Sigmoid colon (tissue), 6 donors: ENCODE measurements at regions not wholly inside any gene's neighbourhood (a gene's known extent, or its start where the extent isn't known, plus 50 kb on each side); places are given as distances from the start of the nearest gene placed in this dataset.

ENCODE experiments used
- DNase-seq: peaks from one replicate; pipeline ENCODE4 v3.0.0-alpha.2; 2019
- H3K27ac ChIP-seq, 4 donors: fragments of 200-600 bp; sonication (generic); one replicate each; pipeline ENCODE4 v1.5.1; 2016 to 2019; ENCODE audit warnings: mild to moderate bottlenecking in 1 of 4
- H3K27me3 ChIP-seq, 3 donors: fragments of 200-600 bp; sonication (generic); one replicate each; pipeline ENCODE4 v1.5.1; 2019; ENCODE audit warnings: mild to moderate bottlenecking in 1 of 3
- H3K36me3 ChIP-seq, 4 donors: fragments of 200-600 bp; sonication (generic); one replicate each; pipeline ENCODE4 v1.5.1; 2016 to 2019
- H3K4me1 ChIP-seq, 4 donors: fragments of 200-600 bp; sonication (generic); one replicate each; pipeline ENCODE4 v1.5.1; 2017 to 2019
- H3K4me3 ChIP-seq, 4 donors: fragments of 200-600 bp; sonication (generic); one replicate each; pipeline ENCODE4 v1.5.1; 2017 to 2019; ENCODE audit warnings: mild to moderate bottlenecking in 2 of 4, moderate library complexity in 1 of 4
- H3K9me3 ChIP-seq, 4 donors: fragments of 200-600 bp in 3 of 4; sonication (generic) in 3 of 4; one replicate each; pipeline versions ENCODE4 v1.5.1 to v1.6.1; 2013 to 2019
- CTCF ChIP-seq, 4 experiments: fragments of 450-650 bp in 3 of 4; fragments of 200-600 bp in 1 of 4; IDR thresholded peaks; one replicate each; pipeline ENCODE4 v1.5.1; 2016 to 2019; ENCODE audit warnings: antibody characterized with exemption in 4 of 4, mild to moderate bottlenecking in 3 of 4, moderate library complexity in 2 of 4
- EP300 ChIP-seq, 4 donors: sonication (generic); formaldehyde crosslinking; IDR thresholded peaks; one replicate each; pipeline ENCODE4 v1.6.1; 2017; ENCODE audit warnings: antibody characterized with exemption in 4 of 4
- POLR2A ChIP-seq, 2 donors: fragments of 450-650 bp; IDR thresholded peaks; one replicate each; pipeline ENCODE4 v1.6.1; 2016; ENCODE audit warnings: antibody characterized with exemption in 2 of 2, mild to moderate bottlenecking in 2 of 2, moderate library complexity in 2 of 2
- POLR2AphosphoS5 ChIP-seq, 4 donors: sonication (generic); formaldehyde crosslinking; IDR thresholded peaks; one replicate each; pipeline ENCODE4 v1.6.1; 2017; ENCODE audit warnings: antibody characterized with exemption in 4 of 4
- WGBS, 2 donors: extraction: QIAGEN DNeasy Blood & Tissue Kit; methylation state at CpG; one replicate each; pipeline ENCODE4 v1.1.7; 2013; 5-methylcytosine and 5-hydroxymethylcytosine counted together
- intact Hi-C: fragments of 100-400 bp; cut with DNase I; formaldehyde crosslinking; loops from one replicate; pipeline ENCODE4 v1.15.1; 2023
- donor health status: healthy with polysubstance abuse.
- donor health status: healthy.

- H3K4me1 ChIP-seq = peaks cover 0 to 14% (median 10%) of the 10 kb centered on the region in 4 donors
- intact Hi-C loops = no loop called here
- no peaks in the 10 kb centered on the region for H3K36me3 ChIP-seq
- no peaks in the 10 kb centered on the region for H3K27me3 ChIP-seq
- no peak for TF ChIP-seq POLR2AphosphoS5 (IDR thresholded peaks at IDR 0.05)
- TF ChIP-seq EP300 (IDR thresholded peaks at IDR 0.05) = no peak
- no peak for TF ChIP-seq CTCF (IDR thresholded peaks at IDR 0.05)
- TF ChIP-seq POLR2A (IDR thresholded peaks at IDR 0.05) = no peak
- no peak overlapping the region for H3K4me3 ChIP-seq
- no peaks in the 10 kb centered on the region for H3K9me3 ChIP-seq
- WGBS, 2 donors = 53 to 81% methylated on average over 4 of the region's 4 CpGs
- no peak for DNase-seq
- H3K27ac ChIP-seq = no peak overlapping the region
Observed at GRCh38 chr6:17039266-17039665, 62.6 kb upstream of the STMND1 start.

GRCh38 chr6:17038316-17038715, 63.5 kb upstream of the STMND1 start:
- Histone ChIP-seq H3K4me1 (peaks cover 0 to 20% (median 12%) of the 10 kb centered on the region in 4 donors), H3K36me3 (no peaks in the 10 kb centered on the region), H3K27me3 (no peaks in the 10 kb centered on the region), H3K27ac (no peak overlapping the region), H3K9me3 (no peaks in the 10 kb centered on the region), H3K4me3 (no peak overlapping the region)
- intact Hi-C loops = no loop called here
- 77 to 87% methylated on average over 2 of the region's 2 CpGs for WGBS, 2 donors
- DNase-seq = no peak
- TF ChIP-seq CTCF (IDR thresholded peaks at IDR 0.05) (no peak), POLR2A (IDR thresholded peaks at IDR 0.05) (no peak), EP300 (IDR thresholded peaks at IDR 0.05) (no peak), POLR2AphosphoS5 (IDR thresholded peaks at IDR 0.05) (no peak)

- Histone ChIP-seq H3K4me1 (peaks cover 0 to 25% (median 14%) of the 10 kb centered on the region in 4 donors), H3K36me3 (no peaks in the 10 kb centered on the region), H3K27ac (no peak overlapping the region), H3K9me3 (no peaks in the 10 kb centered on the region), H3K4me3 (no peak overlapping the region), H3K27me3 (no peaks in the 10 kb centered on the region)
- 21 to 70% methylated on average over 5 of the region's 5 CpGs for WGBS, 2 donors
- TF ChIP-seq POLR2AphosphoS5 (IDR thresholded peaks at IDR 0.05) (no peak), POLR2A (IDR thresholded peaks at IDR 0.05) (no peak), EP300 (IDR thresholded peaks at IDR 0.05) (no peak), CTCF (IDR thresholded peaks at IDR 0.05) (no peak)
- intact Hi-C loops = no loop called here
- DNase-seq = no peak
Observed at GRCh38 chr6:17036065-17036393, 65.8 kb upstream of the STMND1 start.

GRCh38 chr6:17035257-17036064, 66.4 kb upstream of the STMND1 start:
- Histone ChIP-seq H3K4me3 (no peak overlapping the region), H3K27ac (no peak overlapping the region), H3K9me3 (no peaks in the 10 kb centered on the region), H3K36me3 (no peaks in the 10 kb centered on the region), H3K27me3 (no peaks in the 10 kb centered on the region), H3K4me1 (peaks cover 0 to 25% (median 14%) of the 10 kb centered on the region in 4 donors)
- WGBS, 2 donors = 16 to 62% methylated on average over 8 of the region's 8 CpGs
- intact Hi-C loops = no loop called here
- TF ChIP-seq EP300 (IDR thresholded peaks at IDR 0.05) = peak in 1 of 4 donors; percentile 21
- TF ChIP-seq POLR2A (IDR thresholded peaks at IDR 0.05) = no peak
- DNase-seq = no peak

- Histone ChIP-seq H3K4me1 (peaks cover 0 to 25% (median 14%) of the 10 kb centered on the region in 4 donors), H3K27me3 (no peaks in the 10 kb centered on the region)
- intact Hi-C loops = no loop called here
Observed at GRCh38 chr6:17033746-17034145, 68.1 kb upstream of the STMND1 start.

More at GRCh38 chr6:17033746-17034145, 68.1 kb upstream of the STMND1 start:
- no peak for DNase-seq
- TF ChIP-seq EP300 (IDR thresholded peaks at IDR 0.05) = no peak
- TF ChIP-seq CTCF (IDR thresholded peaks at IDR 0.05) = no peak
- TF ChIP-seq POLR2A (IDR thresholded peaks at IDR 0.05) = no peak
- TF ChIP-seq POLR2AphosphoS5 (IDR thresholded peaks at IDR 0.05) = no peak
- no peaks in the 10 kb centered on the region for H3K36me3 ChIP-seq
- WGBS, 2 donors = 79 to 93% methylated on average over 4 of the region's 4 CpGs
- H3K9me3 ChIP-seq = no peaks in the 10 kb centered on the region
- H3K27ac ChIP-seq = peak overlapping the region; percentile 71 to 86 (median 78)
- no peak overlapping the region for H3K4me3 ChIP-seq
